ENCODE measurements at regions not wholly inside any gene's neighbourhood (a gene's known extent, or its start where the extent isn't known, plus 50 kb on each side); places are given as distances from the start of the nearest gene placed in this dataset.
"Not testable (repeated sequence)": the region's sequence is repeated elsewhere in the genome, so short reads cannot be mapped to it uniquely, and the experiment has no call there.

- peak overlapping the region; percentile 22 for H3K4me2 ChIP-seq (ENCODE audit: low read depth, low read length, poor library complexity, severe bottlenecking)
- no peak overlapping the region for H3K9ac ChIP-seq (ENCODE audit: low read length)
- no peak overlapping the region for H3K27ac ChIP-seq (ENCODE audit: low read depth, low read length)
- no peaks in the 10 kb centered on the region for H3K79me2 ChIP-seq (ENCODE audit: insufficient read depth, low read length)
- H3K27me3 ChIP-seq (ENCODE audit: low read length), result no peaks in the 10 kb centered on the region
- H3F3A ChIP-seq (ENCODE audit: insufficient read depth), result peaks cover 3% of the 10 kb centered on the region; the same call in 1 of the 2 replicates
- H3K9me2 ChIP-seq (replicated peaks; ENCODE audit: insufficient read depth, low read length), result no peaks in the 10 kb centered on the region
- H3K4me3 ChIP-seq (ENCODE audit: insufficient read depth, low read length, poor library complexity, severe bottlenecking), result no peak overlapping the region
- TF ChIP-seq CTCF (IDR thresholded peaks at IDR 0.05; ENCODE audit: insufficient read depth, low read length, poor library complexity, severe bottlenecking) (no peak), EZH2phosphoT487 (conservative IDR thresholded peaks at IDR 0.05; ENCODE audit: low read length) (no peak)
- H4K20me1 ChIP-seq (ENCODE audit: low read depth, low read length), result no peaks in the 10 kb centered on the region
- H3K9me3 ChIP-seq (ENCODE audit: insufficient read depth, low read length), result no peaks in the 10 kb centered on the region
- H2AFZ ChIP-seq (ENCODE audit: low read depth, low read length, severe bottlenecking), result peak overlapping the region; percentile 41
- peaks cover 11% of the 10 kb centered on the region; the same call in 1 of the 2 replicates for H3K36me3 ChIP-seq (ENCODE audit: low read length)
These were observed 92.4 kb upstream of the TMEM170B start for GRCh38 chr6:11445146-11445545.

GRCh38 chr6:11443125-11443524 is 94.4 kb upstream of the TMEM170B start:
- not testable (repeated sequence) for H2AFZ ChIP-seq (ENCODE audit: low read depth, low read length, severe bottlenecking); H3K9ac ChIP-seq (ENCODE audit: low read length); H3K27ac ChIP-seq (ENCODE audit: low read depth, low read length); H3F3A ChIP-seq (ENCODE audit: insufficient read depth); H3K9me3 ChIP-seq (ENCODE audit: insufficient read depth, low read length); H4K20me1 ChIP-seq (ENCODE audit: low read depth, low read length); H3K27me3 ChIP-seq (ENCODE audit: low read length); H3K4me2 ChIP-seq (ENCODE audit: low read depth, low read length, poor library complexity, severe bottlenecking); H3K79me2 ChIP-seq (ENCODE audit: insufficient read depth, low read length); H3K9me2 ChIP-seq (replicated peaks; ENCODE audit: insufficient read depth, low read length); H3K4me3 ChIP-seq (ENCODE audit: insufficient read depth, low read length, poor library complexity, severe bottlenecking)
- peaks cover 11% of the 10 kb centered on the region; the same call in 1 of the 2 replicates for H3K36me3 ChIP-seq (ENCODE audit: low read length)

- Histone ChIP-seq H3F3A (ENCODE audit: insufficient read depth) (no peaks in the 10 kb centered on the region), H3K9ac (ENCODE audit: low read length) (no peak overlapping the region), H4K20me1 (ENCODE audit: low read depth, low read length) (no peaks in the 10 kb centered on the region), H3K27me3 (ENCODE audit: low read length) (no peaks in the 10 kb centered on the region), H3K27ac (ENCODE audit: low read depth, low read length) (no peak overlapping the region), H2AFZ (ENCODE audit: low read depth, low read length, severe bottlenecking) (no peak overlapping the region), H3K4me3 (ENCODE audit: insufficient read depth, low read length, poor library complexity, severe bottlenecking) (no peak overlapping the region), H3K36me3 (ENCODE audit: low read length) (peaks cover 11% of the 10 kb centered on the region; the same call in 1 of the 2 replicates), H3K4me2 (ENCODE audit: low read depth, low read length, poor library complexity, severe bottlenecking) (no peak overlapping the region), H3K79me2 (ENCODE audit: insufficient read depth, low read length) (no peaks in the 10 kb centered on the region), H3K9me3 (ENCODE audit: insufficient read depth, low read length) (no peaks in the 10 kb centered on the region), H3K9me2 (replicated peaks; ENCODE audit: insufficient read depth, low read length) (no peaks in the 10 kb centered on the region)
- TF ChIP-seq CTCF (IDR thresholded peaks at IDR 0.05; ENCODE audit: insufficient read depth, low read length, poor library complexity, severe bottlenecking), result no peak
- TF ChIP-seq EZH2phosphoT487 (conservative IDR thresholded peaks at IDR 0.05; ENCODE audit: low read length), result no peak
These were observed 95.1 kb upstream of the TMEM170B start for GRCh38 chr6:11442495-11442894.

- Histone ChIP-seq H3K9me2 (replicated peaks; ENCODE audit: insufficient read depth, low read length) (no peaks in the 10 kb centered on the region), H2AFZ (ENCODE audit: low read depth, low read length, severe bottlenecking) (no peak overlapping the region), H3K4me2 (ENCODE audit: low read depth, low read length, poor library complexity, severe bottlenecking) (no peak overlapping the region), H3K27ac (ENCODE audit: low read depth, low read length) (no peak overlapping the region), H3K9ac (ENCODE audit: low read length) (no peak overlapping the region), H3K4me3 (ENCODE audit: insufficient read depth, low read length, poor library complexity, severe bottlenecking) (no peak overlapping the region), H3K36me3 (ENCODE audit: low read length) (no peaks in the 10 kb centered on the region), H3K9me3 (ENCODE audit: insufficient read depth, low read length) (no peaks in the 10 kb centered on the region), H3K27me3 (ENCODE audit: low read length) (no peaks in the 10 kb centered on the region), H4K20me1 (ENCODE audit: low read depth, low read length) (no peaks in the 10 kb centered on the region), H3F3A (ENCODE audit: insufficient read depth) (no peaks in the 10 kb centered on the region), H3K79me2 (ENCODE audit: insufficient read depth, low read length) (no peaks in the 10 kb centered on the region)
- TF ChIP-seq CTCF (IDR thresholded peaks at IDR 0.05; ENCODE audit: insufficient read depth, low read length, poor library complexity, severe bottlenecking) (no peak), EZH2phosphoT487 (conservative IDR thresholded peaks at IDR 0.05; ENCODE audit: low read length) (no peak)
These were observed 97.7 kb upstream of the TMEM170B start for GRCh38 chr6:11439876-11440275.

All from SU-DHL-6 (cell line).